ENCODE measurements at regions not wholly inside any gene's neighbourhood (a gene's known extent, or its start where the extent isn't known, plus 50 kb on each side); places are given as distances from the start of the nearest gene placed in this dataset.

DNA sequence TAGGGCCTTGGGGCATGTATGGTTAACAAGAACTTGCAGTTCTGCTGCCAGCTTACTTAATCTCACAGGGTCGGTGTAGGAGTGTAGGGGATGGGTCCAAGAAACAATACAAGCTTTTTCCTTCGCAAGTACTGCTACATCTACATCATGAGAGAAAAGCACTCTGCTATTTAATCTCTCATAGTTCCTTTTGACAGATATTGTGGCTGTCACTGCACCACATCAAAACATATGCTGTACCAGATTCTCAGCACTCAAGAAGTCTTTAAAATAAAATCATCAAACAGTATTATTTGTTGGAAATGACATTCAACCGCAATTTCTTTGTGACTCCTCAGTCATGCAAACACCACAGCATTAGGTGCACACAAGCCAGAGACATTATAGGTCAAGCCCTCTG is 215.5 kb upstream of the BMP4 start:
- DNase-seq, result no peak
- no peaks in the 10 kb centered on the region; the same call in 1 of the 2 replicates for H3K9me1 ChIP-seq (ENCODE audit: insufficient read depth, low read length)
- H3K27me3 ChIP-seq (ENCODE audit: control insufficient read depth, insufficient read depth, low read length), result peaks cover 2% of the 10 kb centered on the region; the same call in 1 of the 2 replicates
- H3K4me2 ChIP-seq (ENCODE audit: low read depth, low read length), result no peak overlapping the region
- no TSS peak for BruUV-seq (replicated peaks)
- no peak overlapping the region for H3K18ac ChIP-seq (ENCODE audit: low read depth, low read length)
- H3K36me3 ChIP-seq (ENCODE audit: control insufficient read depth, insufficient read depth, low read length), result no peaks in the 10 kb centered on the region
- H3K4ac ChIP-seq (ENCODE audit: low read depth, low read length), result no peak overlapping the region
- H3K4me1 ChIP-seq (ENCODE audit: control insufficient read depth, insufficient read depth, low read length), result peaks cover 4% of the 10 kb centered on the region; the same call in 1 of the 2 replicates
- whole genome bisulfite sequencing, 2 experiments (ENCODE audit: extremely low coverage in 2 of 2, insufficient read length in 1 of 2), result no CpG with 5 or more reads among the region's 3 CpGs
- H2AFZ ChIP-seq (replicated peaks; ENCODE audit: low read length, poor library complexity), result no peak overlapping the region
- no peaks in the 10 kb centered on the region for H4K20me1 ChIP-seq (ENCODE audit: insufficient read depth, low read length)
- dilution Hi-C loops (cut with HindIII; ENCODE audit: low sequenced_read_pairs, unreplicated experiment) (no loop called here), in situ Hi-C loops (cut with MboI; ENCODE audit: low sequenced_read_pairs) (loop anchor here (10.0 kb wide), 1 partner anchor 637 kb away; no protein-coding TSS in a partner anchor), intact Hi-C loops (cut with micrococcal nuclease) (loop anchor here (10.0 kb wide), 1 partner anchor 147 kb away; no protein-coding TSS in a partner anchor)
- H3K4me3 ChIP-seq (ENCODE audit: insufficient read depth, low read depth, low read length), result no peak overlapping the region
- no peak overlapping the region for H2AK9ac ChIP-seq (replicated peaks; ENCODE audit: low read depth, low read length, poor library complexity)
- H3K9me3 ChIP-seq (ENCODE audit: control insufficient read depth, insufficient read depth, low read length), result no peaks in the 10 kb centered on the region
- H2AK5ac ChIP-seq (ENCODE audit: low read depth, low read length), result no peak overlapping the region
- H4K5ac ChIP-seq (ENCODE audit: low read depth, low read length), result no peak overlapping the region
- no peak overlapping the region for H3K9ac ChIP-seq (ENCODE audit: low read depth, low read length)
- H3K56ac ChIP-seq (ENCODE audit: extremely low read depth, insufficient read depth, low read length), result no peak overlapping the region
- ATAC-seq (ENCODE audit: low read depth), result no peak
- no peak overlapping the region for H2BK5ac ChIP-seq (ENCODE audit: low read depth, low read length, poor library complexity, severe bottlenecking)
- H4K8ac ChIP-seq (ENCODE audit: low read depth in 2 of 2, low read length in 2 of 2), result no peak overlapping the region
- no peak for TF ChIP-seq MAZ (IDR thresholded peaks at IDR 0.05; ENCODE audit: borderline replicate concordance, low read depth, low read length)
- no peak for TF ChIP-seq POLR2A (IDR thresholded peaks at IDR 0.05; ENCODE audit: low read depth, low read length)
- TF ChIP-seq CHD1 (IDR thresholded peaks at IDR 0.05; ENCODE audit: low read depth, low read length), result no peak
- TF ChIP-seq RAD21 (IDR thresholded peaks at IDR 0.05; ENCODE audit: low read length), result no peak
- TF ChIP-seq, protein P1, sequence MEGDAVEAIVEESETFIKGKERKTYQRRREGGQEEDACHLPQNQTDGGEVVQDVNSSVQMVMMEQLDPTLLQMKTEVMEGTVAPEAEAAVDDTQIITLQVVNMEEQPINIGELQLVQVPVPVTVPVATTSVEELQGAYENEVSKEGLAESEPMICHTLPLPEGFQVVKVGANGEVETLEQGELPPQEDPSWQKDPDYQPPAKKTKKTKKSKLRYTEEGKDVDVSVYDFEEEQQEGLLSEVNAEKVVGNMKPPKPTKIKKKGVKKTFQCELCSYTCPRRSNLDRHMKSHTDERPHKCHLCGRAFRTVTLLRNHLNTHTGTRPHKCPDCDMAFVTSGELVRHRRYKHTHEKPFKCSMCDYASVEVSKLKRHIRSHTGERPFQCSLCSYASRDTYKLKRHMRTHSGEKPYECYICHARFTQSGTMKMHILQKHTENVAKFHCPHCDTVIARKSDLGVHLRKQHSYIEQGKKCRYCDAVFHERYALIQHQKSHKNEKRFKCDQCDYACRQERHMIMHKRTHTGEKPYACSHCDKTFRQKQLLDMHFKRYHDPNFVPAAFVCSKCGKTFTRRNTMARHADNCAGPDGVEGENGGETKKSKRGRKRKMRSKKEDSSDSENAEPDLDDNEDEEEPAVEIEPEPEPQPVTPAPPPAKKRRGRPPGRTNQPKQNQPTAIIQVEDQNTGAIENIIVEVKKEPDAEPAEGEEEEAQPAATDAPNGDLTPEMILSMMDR (conservative IDR thresholded peaks at IDR 0.05; ENCODE audit: low read depth, low read length), result no peak
- no peak for TF ChIP-seq FOS (IDR thresholded peaks at IDR 0.05; ENCODE audit: low read depth, low read length)
- TF ChIP-seq BHLHE40 (IDR thresholded peaks at IDR 0.05; ENCODE audit: low read depth, low read length), result no peak
- TF ChIP-seq SMC3 (IDR thresholded peaks at IDR 0.05; ENCODE audit: low read depth, low read length), result no peak
- no peak for TF ChIP-seq RFX5 (IDR thresholded peaks at IDR 0.05; ENCODE audit: low read depth, low read length)
- no peak for TF ChIP-seq CEBPB (IDR thresholded peaks at IDR 0.05; ENCODE audit: low read depth, low read length)
- no peak for TF ChIP-seq MAFK (IDR thresholded peaks at IDR 0.05; ENCODE audit: low read depth, low read length)
- TF ChIP-seq NFE2L2 (IDR thresholded peaks at IDR 0.05; ENCODE audit: low read depth, low read length), result no peak
- TF ChIP-seq RCOR1 (IDR thresholded peaks at IDR 0.05; ENCODE audit: insufficient replicate concordance, low read length), result no peak
- TF ChIP-seq MXI1 (IDR thresholded peaks at IDR 0.05; ENCODE audit: borderline replicate concordance, low read depth, low read length), result no peak
- TF ChIP-seq ELK1 (IDR thresholded peaks at IDR 0.05; ENCODE audit: borderline replicate concordance, low read depth, low read length), result no peak
- TF ChIP-seq, protein P2, sequence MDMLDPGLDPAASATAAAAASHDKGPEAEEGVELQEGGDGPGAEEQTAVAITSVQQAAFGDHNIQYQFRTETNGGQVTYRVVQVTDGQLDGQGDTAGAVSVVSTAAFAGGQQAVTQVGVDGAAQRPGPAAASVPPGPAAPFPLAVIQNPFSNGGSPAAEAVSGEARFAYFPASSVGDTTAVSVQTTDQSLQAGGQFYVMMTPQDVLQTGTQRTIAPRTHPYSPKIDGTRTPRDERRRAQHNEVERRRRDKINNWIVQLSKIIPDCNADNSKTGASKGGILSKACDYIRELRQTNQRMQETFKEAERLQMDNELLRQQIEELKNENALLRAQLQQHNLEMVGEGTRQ (IDR thresholded peaks at IDR 0.05; ENCODE audit: low read depth, low read length), result no peak
- H3K14ac ChIP-seq (replicated peaks; ENCODE audit: low read depth, low read length), result no peak overlapping the region
- no peak overlapping the region for H2BK120ac ChIP-seq (ENCODE audit: low read depth, low read length)
- H2BK15ac ChIP-seq (ENCODE audit: low read depth, low read length), result no peak overlapping the region
- H3K27ac ChIP-seq (ENCODE audit: insufficient read depth, low read length), result no peak overlapping the region
- ChIA-PET CTCF (no interaction called here), POLR2A (ENCODE audit: unreplicated experiment) (no interaction called here)
- H3K79me1 ChIP-seq (ENCODE audit: low read depth in 1 of 2, low read length in 2 of 2), result no peaks in the 10 kb centered on the region
- no peak overlapping the region for H4K91ac ChIP-seq (ENCODE audit: insufficient read depth, low read depth, low read length)
- no peak overlapping the region for H3K23ac ChIP-seq (ENCODE audit: low read depth, low read length)
- H2BK20ac ChIP-seq (ENCODE audit: low read depth, low read length), result no peak overlapping the region
